ENCODE measurements at regions not wholly inside any gene's neighbourhood (a gene's known extent, or its start where the extent isn't known, plus 50 kb on each side); places are given as distances from the start of the nearest gene placed in this dataset.
"Not testable (repeated sequence)": the region's sequence is repeated elsewhere in the genome, so short reads cannot be mapped to it uniquely, and the experiment has no call there.

DNA sequence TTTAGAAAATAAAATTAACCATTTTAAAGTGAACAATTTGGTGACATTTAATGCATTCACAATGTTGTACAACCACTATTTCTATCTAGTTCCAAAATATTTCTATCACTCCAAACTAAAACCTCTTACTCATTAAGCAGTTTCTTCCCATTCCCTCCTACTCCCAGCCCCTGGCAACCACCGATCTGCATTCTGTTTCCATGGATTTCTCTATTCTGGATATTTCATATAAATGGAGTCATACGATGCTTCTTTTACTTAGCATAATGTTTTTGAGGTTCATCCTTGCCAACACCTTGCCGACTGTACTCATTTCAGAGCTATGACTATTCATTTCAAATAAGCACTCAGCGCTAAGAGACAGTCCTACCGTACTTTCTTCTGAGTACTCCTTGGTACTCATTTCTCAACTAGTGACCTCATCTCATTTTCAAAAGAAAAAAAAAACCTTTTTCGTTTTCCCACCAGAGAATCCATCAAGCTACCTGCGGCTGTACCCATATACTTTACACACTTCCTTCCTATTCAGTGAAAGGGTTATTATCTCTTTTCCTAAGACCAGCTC, 259.2 kb downstream of the UTRN start:
- DNase-seq, result no peak

- DNase-seq, result no peak
Observed at GRCh38 chr6:144546807-144547206, 261.7 kb downstream of the UTRN start.

- DNase-seq, result no peak
Observed at GRCh38 chr6:144547409-144547808, 262.3 kb downstream of the UTRN start.

DNA sequence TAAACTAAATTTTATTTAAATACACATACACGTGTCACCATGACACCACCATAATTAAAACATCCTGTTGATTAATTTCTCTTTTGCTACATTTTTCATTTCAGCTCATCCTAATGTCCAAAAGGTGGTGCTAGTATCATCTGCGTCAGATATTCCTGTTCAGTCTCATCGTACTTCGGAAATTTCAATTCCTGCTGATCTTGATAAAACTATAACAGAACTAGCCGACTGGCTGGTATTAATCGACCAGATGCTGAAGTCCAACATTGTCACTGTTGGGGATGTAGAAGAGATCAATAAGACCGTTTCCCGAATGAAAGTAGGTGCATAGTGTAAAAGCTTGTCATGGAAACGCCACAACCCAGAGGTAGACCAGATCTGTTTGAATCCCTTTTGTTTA, 263.4 kb downstream of the UTRN start:
- DNase-seq, result no peak

DNA sequence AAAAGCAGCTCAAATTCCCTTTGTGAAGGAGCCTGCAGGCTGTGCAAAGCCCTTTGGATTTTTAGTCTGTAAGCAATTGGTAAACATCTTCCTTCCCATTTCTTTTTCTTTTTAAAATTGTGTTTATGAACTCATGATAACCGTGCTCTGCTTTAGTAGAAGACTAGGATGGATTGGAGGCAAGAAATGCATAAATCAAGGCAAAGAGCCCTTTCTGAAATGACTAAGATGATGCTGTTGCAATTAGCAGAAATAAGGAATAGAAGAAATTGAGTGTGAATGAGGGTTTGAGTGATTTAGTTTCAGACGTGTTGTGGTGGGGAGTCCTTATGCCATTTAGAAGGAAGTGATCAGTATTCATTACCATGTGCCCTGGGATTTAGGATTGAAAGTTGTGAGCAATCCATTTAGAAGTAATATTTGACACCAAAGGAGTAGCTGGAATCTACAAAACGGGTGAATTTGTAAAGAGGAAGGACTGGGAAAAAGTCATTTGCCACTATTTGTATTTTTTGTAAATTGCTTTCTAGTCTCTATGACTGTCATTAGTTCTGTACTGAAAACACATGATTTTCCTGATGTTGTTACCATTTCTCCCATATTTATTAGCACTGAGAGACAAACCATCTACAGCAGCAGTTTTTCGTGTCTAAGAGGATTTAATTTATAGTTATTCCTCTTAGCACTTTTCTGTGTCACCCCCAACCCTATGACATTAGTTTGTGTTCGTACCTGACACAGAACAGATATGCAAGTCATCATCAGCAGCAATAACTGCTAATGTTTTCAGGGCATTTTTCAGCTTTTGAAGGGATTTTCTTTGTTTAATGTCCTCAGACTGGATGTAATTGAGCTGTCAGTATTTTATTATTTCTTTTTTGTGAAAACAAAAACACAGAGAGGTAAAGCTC, 265.0 kb downstream of the UTRN start:
- no peak for DNase-seq

- DNase-seq, result no peak
Observed at GRCh38 chr6:144551339-144551738, 266.2 kb downstream of the UTRN start.

GRCh38 chr6:144555066-144555465, 269.9 kb downstream of the UTRN start:
- DNase-seq, result no peak

DNA sequence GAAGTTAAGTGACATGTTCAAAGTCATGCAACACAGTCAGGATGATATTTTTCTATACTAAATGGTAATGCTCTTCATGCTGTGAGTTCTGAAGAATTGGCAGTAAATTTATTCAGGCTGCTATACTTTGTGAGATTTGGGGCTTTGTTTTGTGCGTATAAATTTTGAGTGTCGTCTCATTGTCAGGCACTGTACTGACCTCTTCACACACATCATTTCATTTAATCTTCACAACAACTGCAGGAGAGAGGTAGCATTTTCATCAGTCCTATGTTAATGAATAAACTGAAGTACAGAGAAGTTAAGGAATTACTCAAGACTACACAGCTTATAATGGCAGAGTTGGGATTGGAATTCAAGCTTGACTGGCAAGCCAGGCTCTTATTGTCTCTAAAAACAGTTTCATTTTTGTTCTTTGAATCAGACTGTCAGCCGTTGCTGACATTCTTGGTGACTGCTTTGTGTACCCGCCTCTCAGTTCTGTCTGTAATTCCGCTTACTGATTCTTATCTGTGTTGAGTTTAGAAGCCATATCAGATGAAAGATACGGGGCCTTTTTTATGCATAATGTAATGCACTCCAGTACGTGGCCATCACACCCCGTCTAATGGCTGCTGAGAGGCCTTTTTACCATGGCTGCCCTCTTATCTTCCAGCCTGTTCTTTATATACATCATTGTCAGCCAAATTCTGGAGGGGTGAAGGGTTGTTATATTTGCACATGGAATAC, 274.9 kb downstream of the UTRN start:
- no peak for DNase-seq

DNA sequence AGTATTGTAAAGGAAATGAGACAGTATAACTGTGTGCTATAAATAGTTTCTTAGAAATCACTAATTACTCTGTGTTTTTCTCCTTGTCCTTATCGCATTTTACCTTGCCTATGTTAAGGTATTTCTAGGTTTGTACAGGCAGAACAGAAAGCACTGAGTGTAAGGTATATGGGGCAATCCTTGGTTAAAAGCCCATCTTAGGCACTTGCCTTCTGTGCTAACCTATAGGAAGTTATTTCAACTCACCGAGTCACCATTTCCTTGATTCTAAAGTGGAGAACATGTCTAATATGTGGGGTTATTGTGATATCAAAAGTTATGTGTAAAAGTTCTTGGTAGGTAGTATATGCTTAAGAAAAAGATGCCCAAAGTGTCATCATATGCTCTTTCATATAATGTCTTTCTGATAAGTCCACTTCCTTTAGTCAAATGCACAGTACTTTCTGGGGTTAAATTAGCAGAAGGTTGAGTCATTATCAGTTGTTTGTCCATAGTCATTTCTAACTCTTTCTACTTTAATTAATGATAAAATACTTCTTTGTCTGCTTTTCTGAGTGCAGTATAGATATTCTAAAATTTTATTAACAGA, 276.4 kb downstream of the UTRN start:
- DNase-seq, result no peak

DNA sequence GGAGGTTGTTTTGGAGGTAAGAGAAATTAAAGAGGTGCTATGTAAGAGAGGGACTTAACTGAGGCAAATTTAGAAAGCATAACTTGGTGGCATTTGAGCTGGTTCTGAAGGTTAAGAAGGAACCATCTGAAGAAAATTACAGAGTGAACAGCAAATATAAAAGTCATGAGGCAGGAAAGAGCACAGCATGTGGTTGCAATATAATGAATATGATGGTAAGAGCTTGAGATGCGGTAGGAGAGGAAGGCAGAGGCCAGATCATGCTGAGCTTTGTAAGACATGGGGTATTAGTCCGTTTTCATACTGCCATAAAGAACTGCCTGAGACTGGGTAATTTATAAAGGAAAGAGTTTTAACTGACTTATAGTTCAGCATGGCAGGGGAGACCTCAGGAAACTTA, 279.1 kb downstream of the UTRN start:
- no peak for DNase-seq

- no peak for DNase-seq
Observed at GRCh38 chr6:144566868-144567615, 281.9 kb downstream of the UTRN start.

GRCh38 chr6:144568241-144568640, 283.1 kb downstream of the UTRN start:
- no peak for DNase-seq

- not testable (repeated sequence) for DNase-seq
Observed at GRCh38 chr6:144572541-144572940, 287.4 kb downstream of the UTRN start.

DNA sequence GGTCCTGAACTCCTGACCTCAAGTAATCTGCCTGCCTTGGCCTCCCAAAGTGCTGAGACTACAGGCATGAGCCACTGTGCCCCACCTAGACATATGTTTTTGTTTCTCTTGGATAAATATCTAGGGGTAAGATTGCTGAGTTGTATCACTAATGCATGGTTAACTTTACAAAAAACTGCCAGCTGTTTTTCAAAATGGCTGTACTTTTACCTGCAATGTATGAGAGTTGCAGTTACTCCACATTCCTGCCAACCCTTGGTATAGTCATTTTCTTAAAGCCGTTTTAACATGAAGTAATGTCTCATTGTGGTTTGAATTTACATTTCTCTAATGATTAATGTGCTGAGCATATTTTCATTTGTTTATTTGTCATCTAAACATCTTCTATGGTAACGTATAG, 289.7 kb downstream of the UTRN start:
- no peak for DNase-seq

DNA sequence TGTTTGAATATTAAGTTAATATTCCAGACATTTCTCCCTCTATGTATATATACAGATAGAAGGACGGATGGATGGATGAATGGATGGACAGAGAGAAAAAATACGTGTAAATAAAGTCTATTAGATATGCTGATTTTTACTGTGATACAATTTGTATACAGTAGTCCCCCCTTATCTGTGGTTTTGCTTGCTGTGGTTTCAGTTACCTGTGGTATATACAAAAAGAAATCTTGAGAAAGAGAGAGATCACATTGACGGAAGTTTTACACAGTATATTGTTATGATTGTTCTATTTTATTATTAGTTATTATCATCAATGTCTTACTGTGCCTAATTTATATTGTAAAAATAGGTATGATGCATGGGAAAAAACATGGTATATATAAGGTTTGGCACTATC, 290.2 kb downstream of the UTRN start:
- no peak for DNase-seq

- DNase-seq, result no peak
Observed at GRCh38 chr6:144576871-144577270, 291.7 kb downstream of the UTRN start.

GRCh38 chr6:144578385-144579350, 293.5 kb downstream of the UTRN start:
- DNase-seq, result no peak

- DNase-seq, result no peak
Observed at GRCh38 chr6:144580039-144580438, 294.9 kb downstream of the UTRN start.

DNA sequence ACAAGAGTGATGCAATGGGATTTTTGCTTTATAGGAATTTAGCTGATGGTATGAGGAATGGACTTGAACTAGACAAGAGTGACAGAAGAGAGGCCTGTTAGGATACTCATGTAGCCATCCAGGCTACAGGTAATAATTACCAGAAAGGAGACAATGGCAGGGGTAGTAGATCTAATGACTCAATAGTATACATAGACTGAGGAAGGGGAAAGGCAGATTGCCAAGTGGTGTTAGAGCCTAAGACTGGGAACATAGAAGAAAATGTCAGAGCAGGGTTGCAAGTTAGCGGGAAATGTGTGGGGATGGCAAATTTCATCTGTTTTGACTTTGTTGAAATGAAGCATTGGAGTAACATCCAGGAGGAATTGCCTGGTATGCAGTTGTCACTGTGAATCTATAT, 295.6 kb downstream of the UTRN start:
- DNase-seq, result no peak

GRCh38 chr6:144581812-144582537, 296.8 kb downstream of the UTRN start:
- DNase-seq, result no peak

Data from activated T-cell treated with anti-CD3 and anti-CD28 coated beads, Interleukin-2, amount 50 U/mL, for 1 hour (primary cell).